Body of pancreas (tissue), 4 donors: ENCODE measurements at regions not wholly inside any gene's neighbourhood (a gene's known extent, or its start where the extent isn't known, plus 50 kb on each side); places are given as distances from the start of the nearest gene placed in this dataset.

Source experiments
- POLR2A ChIP-seq, 3 donors: fragments of 450-650 bp; IDR thresholded peaks; one replicate each; pipeline ENCODE4 v1.6.1; 2016; ENCODE audit warnings: antibody characterized with exemption in 3 of 3, mild to moderate bottlenecking in 2 of 3
- TF ChIP-seq, protein P1 (sequence below), 7 experiments: fragments of 450-650 bp in 4 of 7; fragments of 200-600 bp in 3 of 7; sonication (generic) in 3 of 7; IDR thresholded peaks; one replicate each; pipeline ENCODE4 v1.5.1; 2016 to 2019; ENCODE audit warnings: antibody characterized with exemption in 7 of 7

DNA sequence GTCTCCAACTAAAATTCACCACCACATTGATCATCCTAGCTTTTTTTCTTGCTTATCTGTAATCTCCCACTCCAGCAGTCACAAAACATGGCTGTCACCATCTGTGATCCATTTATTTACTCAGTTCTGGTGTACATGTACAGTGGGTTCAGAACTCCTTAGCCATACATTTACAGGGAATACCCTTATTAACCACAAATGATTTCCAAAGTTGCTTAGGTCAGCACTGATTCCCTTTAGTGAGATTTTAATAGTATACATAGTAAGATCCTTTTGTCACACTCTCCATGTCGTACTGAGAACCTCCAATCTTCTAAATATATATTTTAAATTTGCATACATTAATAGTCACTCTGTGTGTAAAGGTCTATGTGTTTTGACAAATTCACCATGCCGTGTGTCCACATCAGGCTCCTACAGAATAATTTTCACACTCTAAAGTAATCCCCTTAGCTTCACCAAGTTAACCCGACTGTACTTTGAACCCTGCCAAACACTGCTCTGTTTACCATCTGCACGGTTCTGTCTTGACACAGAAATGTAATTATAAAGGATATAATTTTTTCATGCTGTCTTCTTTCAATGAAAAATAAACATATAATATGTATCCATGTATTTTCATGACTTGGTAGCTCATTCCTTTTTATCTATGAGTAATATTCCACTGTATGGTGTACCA lies 473.6 kb upstream of the ZP4 start:
- TF ChIP-seq, protein P1, sequence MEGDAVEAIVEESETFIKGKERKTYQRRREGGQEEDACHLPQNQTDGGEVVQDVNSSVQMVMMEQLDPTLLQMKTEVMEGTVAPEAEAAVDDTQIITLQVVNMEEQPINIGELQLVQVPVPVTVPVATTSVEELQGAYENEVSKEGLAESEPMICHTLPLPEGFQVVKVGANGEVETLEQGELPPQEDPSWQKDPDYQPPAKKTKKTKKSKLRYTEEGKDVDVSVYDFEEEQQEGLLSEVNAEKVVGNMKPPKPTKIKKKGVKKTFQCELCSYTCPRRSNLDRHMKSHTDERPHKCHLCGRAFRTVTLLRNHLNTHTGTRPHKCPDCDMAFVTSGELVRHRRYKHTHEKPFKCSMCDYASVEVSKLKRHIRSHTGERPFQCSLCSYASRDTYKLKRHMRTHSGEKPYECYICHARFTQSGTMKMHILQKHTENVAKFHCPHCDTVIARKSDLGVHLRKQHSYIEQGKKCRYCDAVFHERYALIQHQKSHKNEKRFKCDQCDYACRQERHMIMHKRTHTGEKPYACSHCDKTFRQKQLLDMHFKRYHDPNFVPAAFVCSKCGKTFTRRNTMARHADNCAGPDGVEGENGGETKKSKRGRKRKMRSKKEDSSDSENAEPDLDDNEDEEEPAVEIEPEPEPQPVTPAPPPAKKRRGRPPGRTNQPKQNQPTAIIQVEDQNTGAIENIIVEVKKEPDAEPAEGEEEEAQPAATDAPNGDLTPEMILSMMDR (IDR thresholded peaks at IDR 0.05) = no peak
- no peak for TF ChIP-seq POLR2A (IDR thresholded peaks at IDR 0.05)
